HG03280 (cell line): ENCODE measurements at regions not wholly inside any gene's neighbourhood (a gene's known extent, or its start where the extent isn't known, plus 50 kb on each side); places are given as distances from the start of the nearest gene placed in this dataset.
"Not testable (repeated sequence)": the region's sequence is repeated elsewhere in the genome, so short reads cannot be mapped to it uniquely, and the experiment has no call there.

Experiments used
- ATAC-seq: cut with Tn5 transposase; IDR thresholded peaks from one replicate; pipeline ENCODE4 v1.9.1; 2021; ENCODE audit warnings: mild to moderate bottlenecking, moderate library complexity; ENCODE audit not compliant: unreplicated experiment

- not testable (repeated sequence) for ATAC-seq
Observed at GRCh38 chr12:107517816-107518215, 167.8 kb upstream of the PWP1 start.

- ATAC-seq, result no peak
Observed at GRCh38 chr12:107518868-107519267, 166.7 kb upstream of the PWP1 start.

- ATAC-seq, result no peak
Observed at GRCh38 chr12:107519906-107520859, 165.4 kb upstream of the PWP1 start.

- no peak for ATAC-seq
Observed at GRCh38 chr12:107521826-107522355, 163.7 kb upstream of the PWP1 start.

DNA sequence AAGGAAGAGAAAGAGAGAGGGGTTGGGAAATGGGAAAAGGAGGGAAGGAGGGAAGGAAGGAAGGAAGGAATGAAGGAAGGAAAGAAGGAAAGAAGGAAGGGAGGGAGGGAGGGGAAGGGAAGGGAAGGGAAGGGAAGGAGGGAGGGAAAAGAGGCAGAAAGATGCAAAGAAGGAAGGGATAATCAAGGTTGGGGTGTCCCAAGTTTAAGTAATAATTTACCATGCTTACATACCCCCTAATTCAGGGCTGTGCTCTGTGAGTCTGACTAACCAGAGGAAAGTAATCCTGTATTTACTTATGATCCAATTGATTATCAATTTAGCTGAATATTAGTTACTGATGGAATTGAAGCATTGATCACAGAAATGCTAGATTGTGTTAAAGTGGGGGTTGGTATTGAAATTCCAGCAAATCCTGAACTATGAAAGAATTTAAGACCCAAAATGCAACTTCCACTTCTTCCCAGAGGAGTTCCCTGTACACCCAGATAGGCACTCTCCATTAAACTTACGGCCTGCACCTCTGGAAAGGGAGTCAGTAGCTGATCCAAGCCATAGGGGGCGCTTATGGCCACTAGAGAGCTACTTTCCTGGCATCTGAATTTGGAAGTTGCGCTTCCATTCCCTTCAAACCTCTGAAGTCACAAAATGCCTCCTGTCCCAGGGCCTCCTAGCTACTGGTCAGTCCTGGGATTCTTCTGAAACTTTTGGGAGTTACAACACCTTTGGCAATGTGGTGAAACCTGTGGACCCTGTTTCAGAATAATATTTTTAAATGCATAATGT lies 162.7 kb upstream of the PWP1 start:
- no peak for ATAC-seq

- ATAC-seq, result no peak
Observed at GRCh38 chr12:107523775-107524535, 161.6 kb upstream of the PWP1 start.

- no peak for ATAC-seq
Observed at GRCh38 chr12:107525063-107525718, 160.4 kb upstream of the PWP1 start.

- ATAC-seq, result no peak
Observed at GRCh38 chr12:107525719-107526554, 159.7 kb upstream of the PWP1 start.

GRCh38 chr12:107526555-107527180 lies 158.9 kb upstream of the PWP1 start:
- no peak for ATAC-seq

DNA sequence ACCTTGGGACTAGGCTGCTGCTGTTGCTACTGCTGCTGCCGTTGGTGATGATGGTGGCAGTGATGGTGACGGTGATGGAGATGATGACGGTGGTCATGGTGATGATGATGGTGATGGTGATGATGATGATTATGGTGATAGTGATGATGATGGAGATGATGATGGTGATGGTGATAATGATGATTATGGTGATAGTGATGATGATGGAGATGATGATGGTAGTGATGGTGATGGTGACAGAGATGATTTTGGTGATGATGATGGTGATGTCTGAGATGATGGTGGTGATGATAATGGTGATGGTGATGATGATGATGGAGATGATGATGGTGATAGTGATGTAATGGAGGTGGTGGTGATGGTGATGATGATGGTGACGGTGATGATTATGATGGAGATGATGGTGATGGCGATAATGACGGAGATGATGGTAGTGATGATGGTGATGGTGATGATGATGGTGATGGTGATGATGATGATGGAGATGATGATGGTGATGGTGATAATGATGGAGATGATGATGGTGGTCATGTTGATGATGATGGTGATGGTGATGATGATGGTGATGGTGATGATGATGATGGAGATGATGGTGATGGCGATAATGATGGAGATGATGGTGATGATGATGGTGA lies 156.8 kb upstream of the PWP1 start:
- ATAC-seq, result no peak

- no peak for ATAC-seq
Observed at GRCh38 chr12:107529991-107530390, 155.6 kb upstream of the PWP1 start.

DNA sequence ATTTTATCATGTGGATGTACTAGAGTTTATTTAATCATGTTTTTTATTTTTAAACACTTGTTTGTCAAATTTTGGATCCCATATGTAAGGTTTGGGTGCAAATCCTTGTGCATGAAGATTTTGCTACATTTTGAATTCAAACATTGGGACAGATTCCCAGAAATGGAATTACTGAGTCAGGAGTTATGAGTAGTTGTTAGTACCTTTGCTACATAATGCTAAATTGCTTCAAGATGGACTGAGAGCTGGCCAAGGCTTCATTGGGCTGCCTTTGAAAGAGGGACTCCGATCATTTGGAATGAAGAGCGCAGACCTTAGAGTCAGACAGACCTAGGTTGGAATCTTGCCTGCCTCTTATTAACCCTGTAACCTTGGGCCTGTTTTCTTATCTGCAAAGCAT lies 154.9 kb upstream of the PWP1 start:
- ATAC-seq, result no peak

GRCh38 chr12:107533218-107533617 lies 152.4 kb upstream of the PWP1 start:
- peak; percentile 94 for ATAC-seq

- ATAC-seq, result no peak
Observed at GRCh38 chr12:107536613-107537012, 149.0 kb upstream of the PWP1 start.

DNA sequence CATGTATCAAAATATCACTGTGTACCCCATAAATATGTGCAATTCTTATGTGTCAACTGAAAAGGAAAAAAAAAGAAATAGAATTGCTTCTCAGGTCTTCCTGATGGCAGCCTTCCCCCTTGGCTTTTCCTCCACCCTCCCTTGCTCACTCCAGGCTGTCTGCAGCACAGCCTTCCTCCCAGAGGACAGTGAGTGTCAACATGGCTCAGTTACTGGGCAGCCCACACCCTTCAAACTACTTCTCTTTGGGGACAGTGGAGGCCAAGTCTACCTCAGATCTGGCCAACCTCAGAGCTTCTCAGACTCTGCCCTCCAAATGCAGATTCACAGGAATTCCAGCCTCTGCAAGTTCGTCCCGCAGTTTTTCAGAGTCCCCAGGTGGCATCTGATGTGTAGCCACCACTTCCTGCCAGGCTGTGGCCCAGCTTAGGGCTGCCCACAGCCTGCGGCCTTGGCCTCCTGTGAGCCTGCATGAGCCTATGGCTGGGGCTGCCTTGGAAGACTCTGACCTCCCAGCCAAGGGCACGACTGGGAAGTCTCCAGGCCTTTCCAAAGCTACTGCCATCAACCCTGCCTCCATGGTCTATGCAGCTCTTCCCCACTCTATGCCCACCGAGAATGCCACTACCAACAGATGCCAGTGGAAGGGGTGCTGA lies 148.0 kb upstream of the PWP1 start:
- no peak for ATAC-seq

GRCh38 chr12:107539196-107539939 lies 146.2 kb upstream of the PWP1 start:
- no peak for ATAC-seq

DNA sequence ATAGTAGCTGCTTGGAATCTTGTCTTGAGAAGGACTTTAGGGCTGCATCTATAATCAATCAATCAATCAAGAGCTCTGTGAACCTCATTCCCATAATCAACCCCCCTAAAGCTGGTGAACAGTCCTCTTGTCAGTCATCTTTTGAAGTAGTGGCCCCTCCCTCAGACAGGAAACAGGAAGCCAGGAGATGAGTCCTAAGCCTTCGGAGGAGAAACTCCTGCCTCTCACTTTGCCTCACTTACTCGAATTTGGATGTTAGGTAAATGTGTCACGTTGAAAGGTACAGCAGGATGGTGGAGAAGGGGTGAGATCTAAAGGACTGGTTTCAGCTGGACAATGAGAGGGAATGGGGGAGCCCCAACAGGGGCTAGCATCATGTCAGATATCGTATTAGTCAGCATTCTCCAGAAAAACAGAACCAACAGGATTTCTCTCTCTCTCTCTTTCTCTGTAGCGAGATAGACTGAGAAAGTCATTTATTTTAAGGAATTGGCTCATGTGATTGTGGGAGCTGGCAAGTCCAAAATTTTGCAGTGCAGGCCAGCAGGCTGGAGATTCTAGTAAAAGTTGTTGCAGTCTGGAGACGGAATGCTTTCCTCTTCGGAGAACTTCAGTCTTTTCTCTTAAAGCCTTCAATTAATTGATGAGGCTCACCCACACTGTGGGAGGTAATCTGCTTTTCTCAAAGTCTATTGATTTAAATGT lies 144.4 kb upstream of the PWP1 start:
- no peak for ATAC-seq
